ENCODE measurements at regions not wholly inside any gene's neighbourhood (a gene's known extent, or its start where the extent isn't known, plus 50 kb on each side); places are given as distances from the start of the nearest gene placed in this dataset.

GRCh38 chr11:105197071-105197815 lies 57.7 kb upstream of the CARD18 start:
- no peak for DNase-seq (ENCODE audit: insufficient read length, low spot score)
- no peak for TF ChIP-seq POLR2A (IDR thresholded peaks at IDR 0.05; ENCODE audit: low read depth, low read length)
- FAIRE-seq = no peak

- TF ChIP-seq POLR2A (IDR thresholded peaks at IDR 0.05; ENCODE audit: low read depth, low read length) = no peak
- DNase-seq (ENCODE audit: insufficient read length, low spot score) (no peak), FAIRE-seq (no peak)
Observed at GRCh38 chr11:105193260-105193659, 53.7 kb upstream of the CARD18 start.

GRCh38 chr11:105192115-105192514 lies 52.5 kb upstream of the CARD18 start:
- no peak for DNase-seq (ENCODE audit: insufficient read length, low spot score)
- no peak for TF ChIP-seq POLR2A (IDR thresholded peaks at IDR 0.05; ENCODE audit: low read depth, low read length)
- FAIRE-seq = no peak

GRCh38 chr11:105189581-105189980 lies 50.0 kb upstream of the CARD18 start:
- FAIRE-seq (no peak), DNase-seq (ENCODE audit: insufficient read length, low spot score) (no peak)
- no peak for TF ChIP-seq POLR2A (IDR thresholded peaks at IDR 0.05; ENCODE audit: low read depth, low read length)

Data from H54 (cell line).